ENCODE measurements at regions not wholly inside any gene's neighbourhood (a gene's known extent, or its start where the extent isn't known, plus 50 kb on each side); places are given as distances from the start of the nearest gene placed in this dataset.

GRCh38 chr18:44025421-44025820, 655.3 kb upstream of the SETBP1 start:
- no peak for DNase-seq

- no peak for DNase-seq
These were observed 652.6 kb upstream of the SETBP1 start for GRCh38 chr18:44028109-44028508.

- no peak for DNase-seq
These were observed 649.6 kb upstream of the SETBP1 start for GRCh38 chr18:44031063-44031462.

- no peak for DNase-seq
These were observed 647.5 kb upstream of the SETBP1 start for GRCh38 chr18:44033144-44033701.

- no peak for DNase-seq
These were observed 645.1 kb upstream of the SETBP1 start for GRCh38 chr18:44035554-44035953.

- no peak for DNase-seq
These were observed 644.2 kb upstream of the SETBP1 start for GRCh38 chr18:44036501-44036900.

- no peak for DNase-seq
These were observed 641.5 kb upstream of the SETBP1 start for GRCh38 chr18:44039216-44039615.

- no peak for DNase-seq
These were observed 640.9 kb upstream of the SETBP1 start for GRCh38 chr18:44039826-44040225.

GRCh38 chr18:44041553-44041952, 639.1 kb upstream of the SETBP1 start:
- no peak for DNase-seq

- no peak for DNase-seq
These were observed 638.7 kb upstream of the SETBP1 start for GRCh38 chr18:44041961-44042360.

GRCh38 chr18:44046376-44046975, 634.2 kb upstream of the SETBP1 start:
- no peak for DNase-seq

GRCh38 chr18:44047585-44047984, 633.1 kb upstream of the SETBP1 start:
- DNase-seq: no peak

GRCh38 chr18:44048435-44048834, 632.3 kb upstream of the SETBP1 start:
- no peak for DNase-seq

GRCh38 chr18:44048846-44049245, 631.8 kb upstream of the SETBP1 start:
- no peak for DNase-seq

GRCh38 chr18:44051026-44051425, 629.7 kb upstream of the SETBP1 start:
- DNase-seq: no peak

- no peak for DNase-seq
These were observed 626.2 kb upstream of the SETBP1 start for GRCh38 chr18:44054514-44054913.

GRCh38 chr18:44060197-44060596, 620.5 kb upstream of the SETBP1 start:
- DNase-seq: no peak

- no peak for DNase-seq
These were observed 619.2 kb upstream of the SETBP1 start for GRCh38 chr18:44061438-44061837.

GRCh38 chr18:44062345-44062744, 618.3 kb upstream of the SETBP1 start:
- DNase-seq: no peak

GRCh38 chr18:44065206-44065605, 615.5 kb upstream of the SETBP1 start:
- DNase-seq: no peak

- no peak for DNase-seq
These were observed 614.1 kb upstream of the SETBP1 start for GRCh38 chr18:44066541-44066940.

GRCh38 chr18:44067186-44067585, 613.5 kb upstream of the SETBP1 start:
- peak; percentile 23 for DNase-seq

- DNase-seq: no peak
These were observed 605.6 kb upstream of the SETBP1 start for GRCh38 chr18:44075038-44075437.

GRCh38 chr18:44079606-44080005, 601.1 kb upstream of the SETBP1 start:
- DNase-seq: no peak

GRCh38 chr18:44080054-44080453, 600.6 kb upstream of the SETBP1 start:
- DNase-seq: no peak
